Astrocyte (in vitro differentiated cells and primary cell): ENCODE measurements at regions not wholly inside any gene's neighbourhood (a gene's known extent, or its start where the extent isn't known, plus 50 kb on each side); places are given as distances from the start of the nearest gene placed in this dataset.

Experiments used
- DNase-seq: peaks from one replicate; pipeline ENCODE4 v3.0.0-alpha.2; 2010; ENCODE audit warnings: low read depth
- FAIRE-seq: peaks from 2 replicates; lab custom pipeline; 2011; peaks lifted over from hg19 to GRCh38; lab: Jason Lieb, UNC
- H2AFZ ChIP-seq: 2 replicates; pipeline ENCODE4 v1.6.0; 2012; ENCODE audit warnings: low read depth, low read length, inconsistent platforms
- H3K27ac ChIP-seq: 2 replicates; pipeline ENCODE4 v1.5.1; 2011; ENCODE audit warnings: low read depth, low read length, inconsistent platforms
- H3K27me3 ChIP-seq: 2 replicates; pipeline ENCODE4 v1.6.0; 2011; ENCODE audit warnings: low read length, inconsistent platforms; ENCODE audit not compliant: insufficient read depth
- H3K36me3 ChIP-seq: 2 replicates; pipeline ENCODE4 v1.5.1; 2011; ENCODE audit warnings: low read length, inconsistent platforms; ENCODE audit not compliant: insufficient read depth
- H3K4me1 ChIP-seq: 2 replicates; pipeline ENCODE4 v1.5.1; 2011; ENCODE audit warnings: low read length, inconsistent platforms; ENCODE audit not compliant: insufficient read depth
- H3K4me2 ChIP-seq: 2 replicates; pipeline ENCODE4 v1.6.0; 2012; ENCODE audit warnings: low read length, inconsistent platforms
- H3K4me3 ChIP-seq: 2 replicates; pipeline ENCODE4 v1.5.1; 2011; ENCODE audit warnings: low read depth, mild to moderate bottlenecking, low read length, inconsistent platforms; ENCODE audit not compliant: insufficient read depth
- H3K79me2 ChIP-seq: 2 replicates; pipeline ENCODE4 v1.6.0; 2012; ENCODE audit warnings: mild to moderate bottlenecking, low read length, inconsistent platforms; ENCODE audit not compliant: insufficient read depth
- H3K9ac ChIP-seq: 2 replicates; pipeline ENCODE4 v1.6.0; 2012; ENCODE audit warnings: mild to moderate bottlenecking, low read length, inconsistent platforms
- H3K9me3 ChIP-seq: 2 replicates; pipeline ENCODE4 v1.5.1; 2012; ENCODE audit warnings: low read depth, mild to moderate bottlenecking, low read length, inconsistent platforms; ENCODE audit not compliant: insufficient read depth
- H4K20me1 ChIP-seq: 2 replicates; pipeline ENCODE4 v1.6.0; 2012; ENCODE audit warnings: low read length, inconsistent platforms; ENCODE audit not compliant: insufficient read depth
- H3K27ac Mint-ChIP-seq: one replicate; pipeline ENCODE4 v1.8.0; 2021; ENCODE audit warnings: mild to moderate bottlenecking, mixed read lengths; ENCODE audit not compliant: unreplicated experiment
- H3K27me3 Mint-ChIP-seq: one replicate; pipeline ENCODE4 v1.8.0; 2021; ENCODE audit warnings: low read depth, mixed read lengths; ENCODE audit not compliant: unreplicated experiment
- H3K36me3 Mint-ChIP-seq: one replicate; pipeline ENCODE4 v1.8.0; 2021; ENCODE audit warnings: low read depth, mixed read lengths; ENCODE audit not compliant: unreplicated experiment
- H3K4me1 Mint-ChIP-seq: one replicate; pipeline ENCODE4 v1.8.0; 2021; ENCODE audit warnings: low read depth, mixed read lengths; ENCODE audit not compliant: unreplicated experiment
- H3K4me3 Mint-ChIP-seq: one replicate; pipeline ENCODE4 v1.8.0; 2021; ENCODE audit warnings: mild to moderate bottlenecking, moderate library complexity, mixed read lengths; ENCODE audit not compliant: unreplicated experiment
- H3K9me3 Mint-ChIP-seq: one replicate; pipeline ENCODE4 v1.8.0; 2021; ENCODE audit warnings: mild to moderate bottlenecking, mixed read lengths; ENCODE audit not compliant: unreplicated experiment
- EZH2 ChIP-seq: IDR thresholded peaks from 2 replicates; pipeline ENCODE4 v1.6.1; 2012; ENCODE audit warnings: mild to moderate bottlenecking, low read length, inconsistent platforms; ENCODE audit not compliant: insufficient read depth
- TF ChIP-seq, protein P1 (sequence below): IDR thresholded peaks from 2 replicates; pipeline ENCODE4 v1.5.1; 2011; ENCODE audit warnings: low read depth, mild to moderate bottlenecking, inconsistent platforms, low read length, moderate library complexity; ENCODE audit not compliant: insufficient read depth

DNA sequence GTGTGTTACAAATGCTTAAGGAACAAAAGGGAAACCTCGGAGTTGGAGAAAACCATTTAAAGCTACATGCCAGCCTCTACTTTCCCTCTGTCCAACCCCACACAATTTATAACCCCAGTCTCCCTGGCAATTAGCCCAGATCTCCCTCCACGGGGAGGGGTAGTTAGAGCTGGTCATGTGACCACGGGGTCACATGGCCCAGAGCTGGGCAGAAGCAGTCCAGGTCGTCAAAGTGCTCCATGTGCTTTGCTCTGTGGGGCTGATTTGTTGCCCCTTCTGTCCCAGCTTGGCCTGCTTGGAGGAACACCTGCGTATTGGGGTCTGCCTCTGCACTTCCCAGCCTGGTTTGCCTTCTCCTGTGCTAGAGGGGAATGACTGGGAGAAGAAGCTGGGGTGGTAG, 219.1 kb downstream of the RBM19 start:
- no peak overlapping the region for H3K4me2 ChIP-seq
- no peaks in the 10 kb centered on the region for H3K9me3 ChIP-seq
- Mint-ChIP-seq H3K27ac (no peak overlapping the region), H3K36me3 (no peaks in the 10 kb centered on the region), H3K4me1 (no peaks in the 10 kb centered on the region), H3K27me3 (peaks cover 72% of the 10 kb centered on the region), H3K9me3 (peaks cover 10% of the 10 kb centered on the region), H3K4me3 (no peak overlapping the region)
- no peaks in the 10 kb centered on the region for H3K36me3 ChIP-seq
- H3K9ac ChIP-seq, result no peak overlapping the region
- H3K27ac ChIP-seq, result no peak overlapping the region
- DNase-seq (no peak), FAIRE-seq (no peak)
- no peaks in the 10 kb centered on the region for H4K20me1 ChIP-seq
- no peaks in the 10 kb centered on the region for H3K79me2 ChIP-seq
- no peak overlapping the region for H2AFZ ChIP-seq
- no peak for TF ChIP-seq EZH2
- TF ChIP-seq, protein P1, sequence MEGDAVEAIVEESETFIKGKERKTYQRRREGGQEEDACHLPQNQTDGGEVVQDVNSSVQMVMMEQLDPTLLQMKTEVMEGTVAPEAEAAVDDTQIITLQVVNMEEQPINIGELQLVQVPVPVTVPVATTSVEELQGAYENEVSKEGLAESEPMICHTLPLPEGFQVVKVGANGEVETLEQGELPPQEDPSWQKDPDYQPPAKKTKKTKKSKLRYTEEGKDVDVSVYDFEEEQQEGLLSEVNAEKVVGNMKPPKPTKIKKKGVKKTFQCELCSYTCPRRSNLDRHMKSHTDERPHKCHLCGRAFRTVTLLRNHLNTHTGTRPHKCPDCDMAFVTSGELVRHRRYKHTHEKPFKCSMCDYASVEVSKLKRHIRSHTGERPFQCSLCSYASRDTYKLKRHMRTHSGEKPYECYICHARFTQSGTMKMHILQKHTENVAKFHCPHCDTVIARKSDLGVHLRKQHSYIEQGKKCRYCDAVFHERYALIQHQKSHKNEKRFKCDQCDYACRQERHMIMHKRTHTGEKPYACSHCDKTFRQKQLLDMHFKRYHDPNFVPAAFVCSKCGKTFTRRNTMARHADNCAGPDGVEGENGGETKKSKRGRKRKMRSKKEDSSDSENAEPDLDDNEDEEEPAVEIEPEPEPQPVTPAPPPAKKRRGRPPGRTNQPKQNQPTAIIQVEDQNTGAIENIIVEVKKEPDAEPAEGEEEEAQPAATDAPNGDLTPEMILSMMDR, result no peak
- no peak overlapping the region for H3K4me3 ChIP-seq
- peaks cover 28% of the 10 kb centered on the region for H3K27me3 ChIP-seq
- H3K4me1 ChIP-seq, result no peaks in the 10 kb centered on the region

DNA sequence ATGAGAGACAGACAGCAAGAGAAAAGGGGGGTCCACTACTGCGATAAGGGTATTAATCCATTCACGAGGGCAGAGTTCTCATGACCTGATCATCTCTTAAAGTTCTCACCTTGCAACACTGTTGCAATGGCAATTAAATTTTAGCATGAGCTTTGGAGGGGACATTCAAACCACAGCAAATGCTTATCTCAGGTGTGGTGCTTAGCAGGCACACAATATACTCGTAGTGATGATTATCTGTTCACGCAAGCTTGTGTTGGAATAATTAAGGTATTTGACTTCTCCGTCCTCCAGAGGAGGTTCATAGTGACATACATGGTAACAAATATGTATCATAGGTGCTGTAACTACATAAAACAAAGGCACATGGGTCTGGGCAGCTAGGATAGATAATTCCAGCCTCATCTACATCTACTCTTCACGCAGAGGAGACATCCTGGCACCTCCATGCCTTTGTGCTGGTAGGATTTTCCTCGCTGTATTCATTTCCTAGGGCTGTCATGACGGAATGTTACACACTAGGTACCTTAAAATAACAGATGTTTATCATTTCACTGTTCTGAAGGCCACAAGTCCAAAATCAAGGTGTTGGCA, 221.2 kb downstream of the RBM19 start:
- no peaks in the 10 kb centered on the region for H3K36me3 Mint-ChIP-seq
- H3K79me2 ChIP-seq, result no peaks in the 10 kb centered on the region
- FAIRE-seq, result no peak
- H3K36me3 ChIP-seq, result no peaks in the 10 kb centered on the region
- no peak overlapping the region for H2AFZ ChIP-seq
- H3K9ac ChIP-seq, result no peak overlapping the region
- no peak for DNase-seq
- H3K4me3 Mint-ChIP-seq, result no peak overlapping the region
- H3K4me1 Mint-ChIP-seq, result no peaks in the 10 kb centered on the region
- no peak overlapping the region for H3K27ac ChIP-seq
- no peaks in the 10 kb centered on the region for H3K9me3 ChIP-seq
- peaks cover 2% of the 10 kb centered on the region for H3K9me3 Mint-ChIP-seq
- H3K4me2 ChIP-seq, result no peak overlapping the region
- H3K27me3 ChIP-seq, result peaks cover 23% of the 10 kb centered on the region
- no peak overlapping the region for H3K4me3 ChIP-seq
- no peaks in the 10 kb centered on the region for H4K20me1 ChIP-seq
- no peaks in the 10 kb centered on the region for H3K4me1 ChIP-seq
- H3K27me3 Mint-ChIP-seq, result peaks cover 67% of the 10 kb centered on the region
- TF ChIP-seq, protein P1, result no peak
- TF ChIP-seq EZH2, result no peak
- no peak overlapping the region for H3K27ac Mint-ChIP-seq

DNA sequence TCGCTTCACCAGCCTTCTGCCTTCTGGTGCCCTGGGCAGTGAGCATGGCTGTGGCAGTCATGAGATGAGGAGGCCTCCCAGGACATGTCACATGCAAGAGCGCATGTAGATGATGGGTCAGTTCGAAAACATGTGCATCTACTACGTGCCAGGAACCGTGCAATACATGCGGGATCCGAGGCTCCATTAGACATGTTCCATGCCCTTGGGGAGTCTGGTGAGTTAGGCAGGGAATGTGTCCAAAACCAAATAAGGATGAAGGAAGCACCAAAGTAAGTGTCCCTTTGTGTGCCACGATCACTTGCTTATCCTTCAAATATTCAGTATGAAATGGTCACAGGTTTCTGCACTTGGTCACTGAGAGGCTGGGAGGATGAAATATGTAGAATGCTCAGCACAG, 223.3 kb downstream of the RBM19 start:
- peaks cover 23% of the 10 kb centered on the region for H3K27me3 ChIP-seq
- TF ChIP-seq, protein P1, result no peak
- TF ChIP-seq EZH2, result no peak
- H3K4me2 ChIP-seq, result no peak overlapping the region
- H3K4me1 ChIP-seq, result no peaks in the 10 kb centered on the region
- Mint-ChIP-seq H3K4me1 (no peaks in the 10 kb centered on the region), H3K4me3 (no peak overlapping the region), H3K9me3 (peaks cover 2% of the 10 kb centered on the region), H3K27me3 (peaks cover 64% of the 10 kb centered on the region), H3K36me3 (no peaks in the 10 kb centered on the region), H3K27ac (no peak overlapping the region)
- no peak overlapping the region for H3K4me3 ChIP-seq
- no peak overlapping the region for H3K9ac ChIP-seq
- no peaks in the 10 kb centered on the region for H3K9me3 ChIP-seq
- no peaks in the 10 kb centered on the region for H4K20me1 ChIP-seq
- H3K79me2 ChIP-seq, result no peaks in the 10 kb centered on the region
- FAIRE-seq (no peak), DNase-seq (no peak)
- no peak overlapping the region for H3K27ac ChIP-seq
- no peaks in the 10 kb centered on the region for H3K36me3 ChIP-seq
- no peak overlapping the region for H2AFZ ChIP-seq
